HG03135 (cell line): ENCODE measurements at regions not wholly inside any gene's neighbourhood (a gene's known extent, or its start where the extent isn't known, plus 50 kb on each side); places are given as distances from the start of the nearest gene placed in this dataset.
"Not testable (repeated sequence)": the region's sequence is repeated elsewhere in the genome, so short reads cannot be mapped to it uniquely, and the experiment has no call there.

ENCODE experiments used
- ATAC-seq: cut with Tn5 transposase; IDR thresholded peaks from one replicate; pipeline ENCODE4 v1.9.1; 2021; ENCODE audit warnings: mild to moderate bottlenecking, moderate library complexity; ENCODE audit not compliant: unreplicated experiment

DNA sequence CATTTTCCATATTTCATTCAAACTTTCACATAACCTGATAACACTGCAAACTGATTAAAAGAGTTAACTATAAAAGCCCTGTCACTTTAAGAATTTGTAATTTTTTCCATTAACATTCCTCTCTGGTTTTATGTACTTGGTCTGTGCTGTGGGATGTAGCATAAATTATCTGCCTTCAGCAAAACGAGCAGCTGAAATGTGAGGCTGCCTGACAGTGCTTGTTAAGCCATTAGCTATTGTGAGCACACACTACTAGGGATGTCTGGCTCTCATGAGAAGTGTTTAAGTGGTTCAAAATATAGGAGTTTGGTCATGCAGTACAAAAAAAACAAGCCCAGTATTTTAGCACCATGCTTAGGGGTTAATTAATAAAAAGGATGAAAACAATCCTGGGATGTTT lies 63.0 kb downstream of the HOXA1 start:
- ATAC-seq: no peak

DNA sequence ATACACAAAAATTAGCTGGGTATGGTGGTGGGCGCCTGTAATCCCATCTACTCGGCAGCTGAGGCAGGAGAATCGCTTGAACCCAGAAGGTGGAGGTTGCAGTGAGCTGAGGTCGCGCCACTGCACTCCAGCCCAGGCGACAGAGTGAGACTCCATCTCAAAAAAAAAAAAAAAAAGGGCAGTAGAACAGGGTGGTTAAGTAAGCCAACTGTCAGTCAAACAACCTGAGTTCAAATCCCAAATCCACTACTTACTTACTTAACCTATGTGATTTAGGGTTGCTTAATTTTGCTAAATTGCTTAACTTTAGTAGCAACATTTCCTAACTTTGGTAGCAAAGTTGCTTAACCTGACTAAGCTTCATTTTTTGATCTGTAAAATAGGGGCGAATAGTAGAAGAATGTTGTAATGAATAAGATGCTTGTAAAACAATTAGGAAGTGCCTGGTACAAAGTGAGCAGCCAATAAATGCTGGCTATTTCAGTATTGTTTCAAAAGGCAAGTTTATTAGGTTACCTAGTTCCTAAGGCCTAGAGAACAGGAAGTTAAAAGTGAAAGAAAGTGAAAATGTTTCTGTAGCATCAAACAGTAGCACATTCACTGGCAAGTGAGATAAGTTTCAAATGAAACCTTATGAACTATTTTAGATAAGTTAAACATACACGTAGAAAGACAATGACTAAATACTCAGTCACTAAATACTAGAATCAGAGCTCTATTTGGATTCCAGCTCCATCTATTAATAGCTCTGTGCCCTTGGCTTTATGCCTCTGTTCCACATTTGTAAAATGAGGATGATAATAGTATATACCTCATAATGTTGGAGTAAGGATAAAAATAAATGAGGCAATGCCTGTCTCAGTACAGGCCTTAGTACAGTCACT lies 64.3 kb downstream of the HOXA1 start:
- peak; percentile 82 for ATAC-seq

DNA sequence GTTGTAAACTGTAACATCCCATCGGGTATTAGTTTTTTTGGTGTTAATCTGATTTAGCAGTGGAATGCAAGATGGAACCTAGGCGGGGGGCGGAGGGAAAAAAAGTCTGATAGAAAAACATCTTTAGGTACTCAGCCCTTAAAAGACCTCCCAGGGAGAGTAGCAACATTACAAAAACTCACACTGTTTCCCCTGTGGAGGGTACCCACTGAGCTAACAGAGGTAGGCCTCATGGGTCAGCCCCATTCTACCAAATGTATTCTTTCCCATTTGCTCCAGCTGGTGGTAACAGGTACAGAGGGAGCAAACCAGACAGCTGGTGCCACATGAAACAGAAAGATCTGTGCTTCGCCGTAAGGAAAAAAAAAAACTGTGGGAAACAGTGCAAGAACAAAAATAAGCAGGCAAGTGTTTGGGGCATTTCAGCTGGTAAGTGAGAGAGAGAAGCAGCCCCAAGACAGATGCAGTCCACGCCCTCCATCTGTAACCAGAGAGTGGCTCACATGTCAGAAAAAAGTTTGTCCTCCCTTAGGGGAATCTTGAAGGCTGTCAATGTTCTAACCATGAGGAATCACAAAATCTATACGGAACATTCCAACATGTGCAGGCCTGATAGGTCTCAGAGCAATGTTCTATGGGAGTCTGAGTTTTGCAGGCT lies 65.3 kb downstream of the HOXA1 start:
- no peak for ATAC-seq

DNA sequence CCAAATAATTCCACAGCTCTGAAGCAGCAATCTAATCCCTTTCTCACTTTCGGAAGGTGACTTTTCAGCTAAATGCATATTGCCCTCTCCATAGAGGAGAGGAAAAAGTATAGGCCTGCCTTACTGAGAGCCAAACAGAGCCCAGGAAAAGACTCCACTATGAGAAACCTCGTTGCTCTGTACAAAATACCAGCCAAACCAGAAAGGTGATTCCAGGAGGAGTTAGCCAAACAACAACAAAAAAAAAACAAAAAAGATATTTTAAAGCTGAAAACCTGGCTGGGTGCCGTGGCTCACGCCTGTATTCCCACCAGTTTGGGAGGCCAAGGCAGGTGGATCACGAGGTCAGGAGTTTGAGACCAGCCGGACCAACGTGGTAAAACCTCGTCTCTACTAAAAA lies 70.5 kb downstream of the HOXA1 start:
- no peak for ATAC-seq

DNA sequence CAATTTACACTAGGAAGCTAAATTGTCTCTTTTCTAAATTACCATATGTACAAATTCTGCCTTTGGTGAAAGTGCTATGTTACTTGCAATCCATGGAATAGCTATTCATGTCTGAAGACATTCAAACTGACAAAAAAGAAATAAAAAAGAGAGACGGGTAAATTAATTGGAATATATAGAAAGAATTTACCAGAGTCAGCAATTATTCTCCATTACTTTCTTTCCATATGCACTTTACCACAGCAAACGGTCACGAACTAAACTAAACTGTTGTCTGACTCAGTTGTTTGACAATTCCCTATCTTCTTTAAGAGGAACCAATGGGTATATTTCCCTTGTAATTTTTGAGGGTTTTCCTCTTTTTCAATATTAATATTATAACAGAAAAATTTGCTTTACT lies 85.7 kb downstream of the HOXA1 start:
- no peak for ATAC-seq

DNA sequence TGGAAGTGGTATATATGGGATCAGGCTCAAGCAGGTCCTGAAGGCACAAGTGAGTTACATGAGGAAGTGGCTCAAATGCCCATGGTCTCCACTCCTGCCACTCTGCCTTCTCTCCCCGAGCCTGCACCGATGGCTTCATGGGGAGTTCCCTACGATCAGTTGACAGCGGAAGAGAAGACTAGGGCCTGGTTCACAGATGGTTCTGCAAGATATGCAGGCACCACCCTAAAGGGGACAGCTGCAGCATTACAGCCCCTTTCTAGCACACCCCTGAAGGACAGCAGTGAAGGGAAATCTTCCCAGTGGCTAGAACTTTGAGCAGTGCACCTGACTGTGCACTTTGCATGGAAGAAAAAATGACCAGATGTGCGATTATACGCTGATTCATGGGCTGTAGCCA lies 95.3 kb downstream of the HOXA1 start:
- no peak for ATAC-seq

DNA sequence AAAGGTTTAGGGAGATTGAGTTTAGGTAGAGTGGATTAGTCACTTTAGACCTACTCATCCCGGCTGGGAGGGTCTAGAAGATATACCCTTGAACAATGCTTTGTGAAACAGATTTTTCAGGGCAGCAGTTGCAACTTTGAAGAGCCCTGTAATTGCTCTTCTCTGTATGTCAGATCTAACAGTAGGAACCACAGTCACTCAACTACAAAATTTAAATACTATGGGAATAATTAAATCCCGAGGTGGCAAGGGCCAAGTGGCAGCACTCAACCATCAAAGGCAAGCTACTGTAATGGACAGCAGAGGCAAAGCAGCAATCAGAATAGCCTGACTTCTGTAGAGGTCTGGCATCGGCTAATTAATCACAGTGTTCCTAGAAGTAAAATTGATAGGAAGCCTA lies 97.5 kb downstream of the HOXA1 start:
- not testable (repeated sequence) for ATAC-seq

DNA sequence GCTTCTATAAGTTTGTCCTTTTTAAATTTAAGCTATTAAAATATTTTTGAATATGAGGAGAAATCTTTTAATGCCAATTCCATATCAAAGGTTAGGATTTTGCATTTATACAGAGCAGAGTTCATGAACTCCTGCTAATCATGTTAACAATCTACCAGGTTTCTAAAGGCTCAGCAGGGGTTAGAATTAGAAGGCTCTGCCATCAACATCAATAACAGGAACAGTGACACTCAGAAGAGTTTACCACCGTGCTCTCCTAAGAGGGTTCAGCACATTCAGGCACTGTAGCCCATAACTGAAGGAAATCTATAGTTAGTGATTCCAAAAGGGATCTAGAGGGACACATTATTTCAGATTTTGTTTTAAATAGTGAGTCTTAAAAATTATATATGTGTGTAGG lies 100.1 kb downstream of the HOXA1 start:
- ATAC-seq: no peak

DNA sequence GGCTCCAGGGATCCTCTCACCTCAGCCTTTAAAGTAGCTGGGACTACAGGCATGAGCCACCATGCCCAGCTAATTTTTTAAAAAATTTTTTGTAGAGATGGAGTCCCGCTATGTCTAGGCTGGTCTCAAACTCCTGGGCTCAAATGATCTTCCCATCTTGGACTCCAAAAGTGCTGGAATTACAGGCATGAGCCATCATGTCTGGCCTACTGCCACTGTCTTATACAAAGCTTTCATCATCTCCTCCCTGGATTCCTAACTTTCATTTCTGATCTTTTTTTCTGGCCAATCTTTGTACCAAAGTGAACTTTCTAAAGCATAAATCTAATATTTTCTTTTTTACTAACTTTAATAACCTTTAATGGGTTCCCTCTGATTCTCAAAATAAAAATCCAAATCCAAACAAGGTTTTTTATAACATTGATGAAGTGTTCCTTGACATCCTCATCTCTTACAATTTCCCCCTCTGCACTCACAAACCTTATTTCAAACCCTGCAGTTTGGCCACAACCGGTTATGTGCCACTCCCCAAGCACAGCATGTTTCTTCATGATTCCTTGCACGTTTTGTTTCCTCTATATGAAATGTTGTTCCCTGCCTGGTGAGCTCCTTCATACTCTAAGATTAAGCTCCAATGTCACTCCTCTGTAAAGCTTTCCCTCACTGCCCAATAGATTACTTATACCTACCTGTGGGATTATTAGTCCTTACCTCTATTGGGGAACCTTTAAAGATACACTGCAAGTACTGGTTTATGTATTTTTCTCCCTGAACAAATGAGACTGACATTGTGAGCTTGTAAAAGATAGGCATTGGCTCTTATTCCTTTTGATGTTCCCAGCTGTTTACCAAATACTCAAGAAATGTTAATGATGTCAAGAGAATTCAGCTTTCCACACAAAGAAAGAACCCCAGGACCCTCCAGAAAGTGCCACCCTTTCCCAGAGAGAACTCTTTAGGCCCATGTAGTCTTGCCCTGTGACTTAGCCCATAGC lies 101.7 kb downstream of the HOXA1 start:
- no peak for ATAC-seq

DNA sequence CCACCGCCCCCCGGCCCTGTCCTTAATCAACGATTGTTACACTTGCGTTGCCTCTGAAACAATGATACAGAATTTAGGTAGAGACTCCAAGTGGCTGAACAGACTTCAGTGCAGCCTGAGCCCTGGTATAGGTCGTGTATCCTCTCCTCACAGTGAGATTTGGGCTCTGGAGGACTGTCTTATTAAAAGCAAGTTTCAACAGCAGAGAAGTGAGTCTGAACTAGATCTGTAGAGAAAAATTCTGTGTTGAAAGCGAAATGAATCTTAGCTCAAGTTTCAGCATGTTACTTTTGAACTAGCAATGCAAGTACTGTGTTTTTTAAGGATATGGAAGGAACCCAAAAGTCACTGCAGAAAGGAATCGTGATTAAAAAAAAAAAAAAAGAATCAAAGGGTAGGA lies 103.1 kb downstream of the HOXA1 start:
- no peak for ATAC-seq

DNA sequence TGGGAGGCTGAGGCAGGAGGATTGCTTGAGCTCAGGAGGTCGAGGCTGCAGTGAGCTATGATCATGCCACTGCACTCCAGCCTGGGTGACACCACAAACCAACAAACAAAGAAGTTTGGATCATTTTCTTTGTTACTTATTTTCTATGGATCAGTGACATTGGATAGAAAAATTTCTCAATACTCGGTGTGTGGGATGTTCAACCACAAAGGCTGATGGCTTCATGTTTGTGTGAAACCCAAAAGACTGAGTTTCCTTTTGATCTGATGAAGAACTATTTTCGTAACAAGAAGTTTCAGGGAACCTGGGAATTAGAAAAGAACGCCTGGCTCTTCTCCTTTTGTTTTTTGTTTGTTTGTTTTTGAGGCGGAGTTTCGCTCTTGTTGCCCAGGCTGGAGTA lies 104.0 kb downstream of the HOXA1 start:
- no peak for ATAC-seq

DNA sequence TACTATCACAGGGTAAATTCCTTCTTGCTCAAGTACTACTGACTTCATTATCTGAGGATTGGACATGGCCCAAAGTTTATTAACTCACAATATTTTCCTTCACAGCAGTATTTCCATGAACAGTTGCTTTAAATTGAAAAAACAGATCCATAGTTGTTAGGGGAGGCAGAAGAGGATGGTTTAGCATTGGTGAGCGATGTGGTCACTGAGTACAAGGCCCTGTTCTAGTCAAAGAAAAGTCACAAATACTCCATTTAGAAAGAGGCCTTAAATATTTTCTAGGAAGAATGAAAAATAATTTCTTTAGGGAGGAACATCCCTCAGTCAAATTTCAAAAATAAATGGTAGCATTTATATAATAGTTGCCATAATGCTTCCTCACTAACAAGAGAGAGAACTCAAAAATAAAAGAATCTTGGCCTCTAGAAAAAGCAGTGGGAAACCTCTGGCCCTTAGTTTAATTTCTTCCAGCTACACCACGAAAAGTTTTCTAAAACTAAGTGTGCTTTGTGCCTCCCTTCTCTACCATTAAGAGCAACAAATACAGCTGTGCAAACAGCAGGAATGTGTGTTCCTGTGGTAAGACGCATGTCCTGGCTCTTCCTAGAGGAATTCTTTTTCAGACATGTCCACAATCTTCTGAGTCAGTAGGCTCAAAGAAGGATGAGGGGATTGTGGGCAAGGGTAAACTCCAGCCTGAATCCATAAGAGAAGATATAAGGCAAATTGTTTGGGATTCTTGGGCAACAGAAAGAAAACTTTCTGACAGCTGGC lies 105.7 kb downstream of the HOXA1 start:
- no peak for ATAC-seq

DNA sequence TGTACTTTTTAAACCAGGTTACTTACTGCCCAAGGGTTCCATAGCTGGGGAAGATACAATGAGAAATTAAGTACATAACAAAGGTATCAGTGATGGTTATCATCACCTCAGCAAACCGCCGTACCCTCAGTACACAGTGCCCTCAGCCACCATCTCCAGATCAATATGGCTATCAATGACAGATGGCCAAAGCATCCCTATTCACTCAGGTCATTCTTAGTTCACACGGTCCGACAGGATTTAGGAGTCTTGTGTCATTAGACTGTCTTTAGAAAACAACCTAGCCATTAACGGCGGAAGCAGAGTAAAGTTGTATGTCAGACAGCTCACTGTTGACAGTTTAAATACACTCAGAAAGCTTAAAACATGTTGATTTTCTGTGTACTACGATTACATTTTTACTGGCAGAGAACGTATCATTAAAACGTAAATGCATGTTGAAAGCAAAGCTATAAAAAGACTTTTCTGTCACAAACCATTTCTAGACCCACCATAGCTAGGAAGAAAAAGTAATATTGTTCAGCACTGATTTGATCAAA lies 106.9 kb downstream of the HOXA1 start:
- ATAC-seq: no peak

DNA sequence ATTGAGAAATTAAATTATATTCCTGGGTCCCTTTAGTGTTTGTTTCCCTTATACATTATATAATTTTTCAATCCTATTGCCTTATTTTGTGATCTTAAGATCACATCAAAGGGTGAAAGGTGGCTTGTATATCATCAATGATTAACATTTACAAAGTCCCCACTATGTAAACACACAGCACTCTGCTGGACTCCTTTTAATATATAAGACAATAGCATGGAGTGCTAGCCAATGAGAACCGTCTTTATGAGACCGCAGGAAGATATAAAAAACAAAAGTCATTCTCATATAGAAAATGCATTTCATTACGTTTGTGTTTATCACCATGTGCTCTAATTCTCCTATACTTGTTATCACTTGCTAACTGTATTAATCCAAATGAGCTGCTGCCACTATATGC lies 108.5 kb downstream of the HOXA1 start:
- no peak for ATAC-seq

DNA sequence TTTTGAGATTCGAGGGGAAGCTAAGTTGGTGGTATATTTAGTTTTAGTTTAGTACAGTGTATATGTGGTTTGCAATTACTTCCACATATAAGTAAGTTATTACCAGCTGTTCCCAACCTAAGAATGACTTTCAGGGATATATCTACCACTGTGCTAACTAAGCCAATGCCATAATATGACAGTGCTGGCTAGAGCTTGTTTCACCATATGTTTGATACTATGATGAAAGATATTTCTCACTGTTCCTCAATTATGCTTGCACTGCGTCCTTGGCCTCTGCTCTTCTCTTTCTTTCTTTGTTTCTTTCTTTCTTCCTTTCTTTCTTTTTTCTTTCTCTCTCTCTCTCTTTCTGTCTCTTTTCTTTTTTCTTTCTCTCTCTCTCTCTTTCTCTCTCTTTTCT lies 113.8 kb upstream of the SKAP2 start:
- ATAC-seq: no peak

DNA sequence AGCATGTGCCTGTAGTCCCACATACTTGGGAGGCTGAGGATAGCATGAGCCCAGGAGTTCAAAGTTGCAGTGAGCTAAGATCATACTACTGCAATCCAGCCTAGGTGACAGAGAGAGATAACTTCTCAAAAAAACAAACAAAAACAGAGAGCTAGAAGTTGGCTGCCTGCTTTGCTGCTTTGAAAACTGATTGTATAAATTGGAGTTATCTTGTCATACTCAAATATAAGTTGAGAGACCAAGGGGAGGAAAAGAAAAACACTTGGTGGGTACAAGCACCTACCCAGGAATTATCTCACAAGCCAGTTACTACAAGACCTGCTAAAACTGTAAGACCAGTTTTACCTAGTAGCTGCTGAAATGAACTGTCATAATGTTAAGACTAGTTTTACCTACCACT lies 112.5 kb upstream of the SKAP2 start:
- no peak for ATAC-seq

DNA sequence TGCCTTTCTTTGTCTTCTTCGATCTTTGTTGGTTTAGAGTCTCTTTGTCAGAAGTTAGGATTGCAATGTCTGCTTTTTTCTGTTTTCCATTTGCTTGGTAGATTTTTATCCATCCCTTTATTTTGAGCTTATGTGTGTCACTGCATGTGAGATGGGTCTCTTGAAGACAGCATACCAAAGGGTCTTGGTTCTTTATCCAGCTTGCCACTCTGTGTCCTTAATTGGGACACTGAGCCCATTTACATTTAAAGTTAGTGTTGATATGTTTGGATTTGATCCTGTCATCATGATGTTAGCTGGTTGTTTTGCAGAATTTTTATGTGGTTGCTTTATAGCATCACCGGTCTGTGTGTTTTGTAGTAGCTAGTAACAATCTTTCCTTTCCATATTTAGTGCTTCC lies 107.5 kb upstream of the SKAP2 start:
- not testable (repeated sequence) for ATAC-seq

DNA sequence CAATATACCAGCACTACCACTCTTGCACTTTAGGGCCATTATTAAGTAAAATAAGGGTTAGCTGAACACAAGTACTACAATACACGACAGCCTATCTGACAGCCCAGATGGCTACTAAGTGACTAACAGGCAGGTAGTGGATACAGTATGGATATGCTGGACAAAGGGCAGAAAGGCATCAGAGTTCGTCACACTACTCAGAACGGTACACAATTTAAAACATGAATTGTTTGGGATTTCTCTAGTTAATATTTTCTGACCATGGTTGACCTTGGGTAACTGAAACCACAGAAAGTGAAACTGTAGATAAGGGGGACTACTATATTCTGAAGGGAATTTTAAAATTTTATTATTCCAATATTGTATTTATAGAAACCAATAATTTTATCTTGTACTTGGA lies 101.3 kb upstream of the SKAP2 start:
- ATAC-seq: no peak

DNA sequence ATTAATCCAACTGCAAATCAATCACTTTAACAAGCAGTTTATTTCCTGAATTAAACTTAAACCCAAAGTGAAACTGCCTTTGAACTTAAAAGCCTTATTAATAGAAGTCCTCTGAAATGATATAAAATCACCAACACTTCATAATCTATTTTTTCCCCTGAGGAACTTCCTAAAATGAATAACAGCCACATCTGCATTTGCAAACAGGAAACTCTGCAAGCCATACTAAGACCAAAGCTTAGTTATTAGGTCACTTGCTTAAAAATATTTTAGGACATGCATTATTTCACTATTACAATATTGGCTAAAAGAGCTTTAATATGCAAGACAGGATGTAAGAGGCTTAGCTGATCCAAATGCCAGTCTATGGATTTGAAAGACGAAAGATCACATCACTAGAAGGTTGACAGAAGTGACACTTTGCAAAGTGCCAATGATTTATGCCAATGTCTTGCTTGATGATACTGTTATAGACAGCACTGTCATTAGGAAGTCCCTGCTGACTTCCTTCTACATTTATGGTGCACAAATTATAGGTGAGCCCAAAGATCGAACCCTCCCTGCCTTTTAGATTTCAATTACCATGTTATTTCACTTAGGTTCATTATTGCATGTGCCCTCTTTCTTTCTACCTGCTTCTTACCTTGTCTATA lies 99.9 kb upstream of the SKAP2 start:
- ATAC-seq: no peak

DNA sequence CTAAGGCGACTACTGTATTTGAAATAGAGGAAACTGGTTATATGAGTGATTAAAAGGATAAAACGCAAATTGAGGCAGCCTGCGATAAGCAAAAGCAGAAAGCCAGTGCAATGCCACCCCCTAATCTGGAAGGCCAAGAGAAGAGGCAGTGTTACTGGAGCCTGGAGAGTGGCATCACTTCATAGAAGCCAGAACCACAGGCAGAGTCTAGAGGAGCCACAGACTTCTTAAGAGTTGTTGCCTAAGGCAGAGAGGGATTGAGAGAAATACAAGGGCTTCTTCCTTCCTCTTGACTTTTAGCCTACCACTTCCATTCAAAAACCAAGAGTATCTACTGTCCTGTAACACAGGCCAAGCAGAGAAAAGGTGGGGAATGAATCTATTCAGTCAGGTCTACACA lies 94.9 kb upstream of the SKAP2 start:
- no peak for ATAC-seq
